ENCODE measurements at regions not wholly inside any gene's neighbourhood (a gene's known extent, or its start where the extent isn't known, plus 50 kb on each side); places are given as distances from the start of the nearest gene placed in this dataset.

- DNase-seq (ENCODE audit: low spot score), result no peak
- 78% methylated on average over 6 of the region's 6 CpGs for WGBS
- peaks cover 0 to 4% (median 0%) of the 10 kb centered on the region in 4 donors for H3K9me3 ChIP-seq (ENCODE audit: control insufficient read depth in 4 of 4, low read length in 3 of 4)
Observed at GRCh38 chr12:130111965-130112496, 50.2 kb upstream of the FZD10 start.

More at GRCh38 chr12:130111965-130112496, 50.2 kb upstream of the FZD10 start:
- H3K27ac ChIP-seq (ENCODE audit: low read depth in 1 of 2, low read length in 2 of 2), result no peak overlapping the region
- H3K4me1 ChIP-seq (ENCODE audit: control insufficient read depth in 4 of 4, insufficient read depth in 4 of 4, low read length in 3 of 4), result peaks cover 0 to 8% (median 7%) of the 10 kb centered on the region in 4 donors
- no peaks in the 10 kb centered on the region for H3K36me3 ChIP-seq (ENCODE audit: control insufficient read depth in 4 of 4, insufficient read depth in 3 of 4, low read depth in 1 of 4, low read length in 3 of 4)
- H3K4me3 ChIP-seq (ENCODE audit: low read depth in 1 of 3, low read length in 3 of 3), result no peak overlapping the region
- peaks cover 0 to 4% (median 3%) of the 10 kb centered on the region in 4 donors for H3K27me3 ChIP-seq (ENCODE audit: control insufficient read depth in 4 of 4, insufficient read depth in 4 of 4, low read length in 3 of 4)
- TF ChIP-seq ZBTB33 (IDR thresholded peaks at IDR 0.05), result no peak
- TF ChIP-seq RAD21 (IDR thresholded peaks at IDR 0.05), result no peak
- TF ChIP-seq REST (IDR thresholded peaks at IDR 0.05), result no peak
- no peak overlapping the region for H3K9ac ChIP-seq (ENCODE audit: low read depth in 1 of 2, low read length in 2 of 2)

Measured in liver (tissue), 7 donors.